GM18519 (cell line): ENCODE measurements at regions not wholly inside any gene's neighbourhood (a gene's known extent, or its start where the extent isn't known, plus 50 kb on each side); places are given as distances from the start of the nearest gene placed in this dataset.

Source experiments
- ATAC-seq: cut with Tn5 transposase; IDR thresholded peaks from one replicate; pipeline ENCODE4 v1.9.1; 2021; ENCODE audit warnings: mild to moderate bottlenecking, moderate library complexity; ENCODE audit not compliant: unreplicated experiment, low FRiP score

DNA sequence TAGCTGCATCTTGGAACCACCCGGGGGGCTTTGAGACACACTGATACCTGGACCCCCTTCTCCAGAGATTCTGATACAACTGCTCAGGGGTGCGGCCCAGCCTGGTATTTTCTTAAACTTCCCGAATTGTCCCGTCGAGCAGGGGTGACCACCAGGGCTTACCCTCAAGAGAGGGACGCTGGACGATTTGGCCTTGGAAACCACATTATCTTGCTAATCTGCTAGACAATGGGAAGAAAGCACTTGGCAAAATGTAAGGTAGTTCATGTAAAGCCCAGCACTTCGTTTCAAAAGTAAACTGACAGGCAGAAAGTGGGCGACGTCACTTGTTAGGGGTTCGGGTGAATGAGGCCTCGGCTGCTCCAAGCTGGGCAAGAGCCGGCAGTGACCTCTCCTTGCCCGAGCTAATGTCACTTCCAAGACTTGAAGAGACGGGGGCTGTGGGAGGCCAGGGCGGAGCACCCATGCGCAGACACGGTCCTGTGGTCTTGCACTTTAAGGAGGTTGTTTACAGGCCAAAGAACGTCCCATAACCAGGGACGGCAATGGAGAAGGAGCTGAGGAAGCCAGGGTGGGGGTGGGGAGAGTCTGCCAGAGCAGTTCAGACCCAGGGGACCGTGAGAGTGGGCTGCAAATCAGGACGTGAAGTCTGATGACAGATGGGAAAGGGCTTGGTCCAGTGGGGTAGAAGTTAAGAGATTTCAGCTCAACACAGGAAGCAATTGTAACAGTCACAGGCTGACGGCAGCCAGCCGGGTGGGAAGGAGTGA, 152.7 kb upstream of the GSE1 start:
- no peak for ATAC-seq

DNA sequence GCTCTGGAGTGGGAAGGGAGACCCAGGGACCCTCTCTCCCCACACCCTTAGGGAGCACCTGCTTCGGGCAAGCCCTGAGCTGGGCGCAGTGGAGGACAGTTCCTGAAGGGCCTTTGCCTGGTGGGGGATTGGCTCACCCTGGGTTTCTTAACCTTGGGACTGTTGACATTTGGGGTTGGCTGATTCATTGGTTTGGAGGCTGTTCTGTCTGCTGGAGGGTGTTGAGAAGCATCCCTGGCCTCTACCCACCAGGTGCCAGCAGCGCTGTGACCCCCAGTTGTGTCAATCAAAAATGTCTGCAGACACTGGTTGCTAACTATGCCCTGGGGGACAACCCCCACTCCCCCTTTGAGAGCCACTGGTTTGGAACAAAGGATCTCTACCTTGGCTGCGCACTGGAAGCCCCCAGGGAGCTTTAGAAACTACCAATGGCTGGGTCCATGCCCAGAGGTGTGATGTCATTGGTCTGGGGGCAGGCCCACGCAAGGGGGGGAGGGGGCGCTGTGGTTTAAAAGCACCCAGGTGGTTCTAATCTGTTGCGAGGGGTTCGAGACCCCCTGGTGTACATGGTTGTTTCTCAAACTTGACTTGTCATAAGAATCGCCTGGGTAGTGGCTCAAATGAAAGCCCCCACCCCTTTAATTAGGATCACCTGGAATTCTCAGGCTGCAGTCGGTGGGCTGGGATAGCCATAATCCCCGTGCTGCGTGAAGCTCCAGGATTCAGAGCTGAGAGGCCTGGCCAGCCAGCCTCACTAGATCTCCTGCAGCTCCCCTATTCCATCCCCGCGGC, 151.9 kb upstream of the GSE1 start:
- ATAC-seq = no peak

GRCh38 chr16:85461814-85462713, 151.1 kb upstream of the GSE1 start:
- ATAC-seq = no peak

- no peak for ATAC-seq
Observed at GRCh38 chr16:85462714-85463611, 150.2 kb upstream of the GSE1 start.

DNA sequence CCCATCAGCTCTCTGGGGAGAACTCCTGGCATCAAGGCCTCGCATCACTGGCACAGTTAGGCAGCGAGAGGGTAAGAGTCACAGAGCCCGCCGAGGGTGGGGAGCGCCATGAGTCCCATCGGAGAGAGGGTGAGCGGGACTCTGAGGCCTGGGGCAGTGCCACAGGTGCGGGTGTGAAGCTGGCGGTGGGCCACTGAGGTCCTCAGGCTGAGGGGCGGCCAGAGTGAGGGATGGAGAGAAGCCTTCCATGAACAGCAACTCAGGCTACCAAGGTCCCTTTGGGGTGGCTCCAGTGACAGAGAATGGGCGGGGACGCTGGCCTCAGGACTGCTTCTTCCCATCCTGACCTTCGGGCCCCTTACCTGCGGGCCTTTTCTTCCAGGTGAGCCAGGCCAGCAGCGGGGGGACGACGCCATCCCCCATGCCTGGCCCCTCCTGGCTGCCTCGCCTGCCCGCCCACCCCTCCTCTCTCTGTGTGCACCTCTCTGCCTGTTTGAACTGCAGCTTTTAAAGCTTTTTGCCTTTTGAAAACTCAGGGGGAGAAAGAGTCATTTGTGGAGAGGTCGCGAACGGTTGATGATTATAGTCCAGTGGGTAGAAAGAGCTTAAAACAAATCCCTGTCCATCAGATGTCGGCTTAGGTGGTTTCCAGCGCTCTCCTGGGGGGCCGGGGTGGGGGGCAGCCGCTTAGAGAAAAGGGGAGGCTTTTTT, 149.3 kb upstream of the GSE1 start:
- ATAC-seq = no peak

DNA sequence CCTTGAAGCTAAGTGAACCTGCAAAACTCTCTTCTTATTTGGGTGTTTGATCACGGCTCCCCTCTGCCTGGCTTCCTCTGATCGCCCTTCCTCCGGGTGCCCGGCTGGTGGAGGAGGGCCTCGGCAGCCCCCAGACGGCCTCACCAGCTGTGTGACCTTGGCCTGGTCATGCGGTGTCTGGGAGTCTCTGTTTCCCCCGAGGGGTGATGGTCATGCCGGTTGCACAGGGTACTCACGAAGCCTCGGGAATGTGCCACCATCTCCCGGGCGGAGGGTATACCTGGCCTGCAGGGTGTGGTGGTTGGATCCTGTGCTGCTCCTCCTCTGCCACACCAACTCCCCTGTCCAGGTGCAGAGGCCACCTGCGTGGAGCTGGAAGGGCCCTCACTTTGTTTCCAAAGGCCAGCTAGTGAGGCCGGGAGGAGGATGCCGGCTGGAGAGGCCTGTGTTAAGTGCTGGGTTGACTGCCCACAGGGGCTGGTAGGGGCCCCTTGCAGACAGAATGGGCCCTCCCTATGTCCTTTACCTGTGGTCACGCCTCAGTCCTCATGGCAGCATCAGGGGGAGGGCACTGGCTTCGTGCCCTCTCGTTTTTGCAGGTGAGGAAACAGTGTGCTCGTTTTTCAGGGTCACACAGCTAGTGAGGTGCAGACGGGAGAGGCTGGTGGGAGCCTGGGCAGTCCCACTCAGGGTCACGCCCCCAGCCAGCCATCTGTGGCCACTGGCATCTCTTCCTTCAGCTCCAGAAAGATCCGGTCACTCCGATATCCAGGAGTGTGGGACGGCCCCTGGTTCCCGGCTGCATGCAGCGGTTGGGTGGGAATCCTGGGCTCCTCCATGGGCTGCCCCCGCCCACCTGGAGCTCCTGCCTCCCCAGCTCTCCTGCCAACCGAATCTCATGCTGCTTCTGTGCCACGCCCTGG, 148.5 kb upstream of the GSE1 start:
- ATAC-seq = no peak

GRCh38 chr16:85465328-85466303, 147.5 kb upstream of the GSE1 start:
- no peak for ATAC-seq

GRCh38 chr16:85466304-85466700, 146.8 kb upstream of the GSE1 start:
- ATAC-seq = no peak

GRCh38 chr16:85466989-85467388, 146.1 kb upstream of the GSE1 start:
- no peak for ATAC-seq

GRCh38 chr16:85469929-85470590, 143.1 kb upstream of the GSE1 start:
- ATAC-seq = no peak

DNA sequence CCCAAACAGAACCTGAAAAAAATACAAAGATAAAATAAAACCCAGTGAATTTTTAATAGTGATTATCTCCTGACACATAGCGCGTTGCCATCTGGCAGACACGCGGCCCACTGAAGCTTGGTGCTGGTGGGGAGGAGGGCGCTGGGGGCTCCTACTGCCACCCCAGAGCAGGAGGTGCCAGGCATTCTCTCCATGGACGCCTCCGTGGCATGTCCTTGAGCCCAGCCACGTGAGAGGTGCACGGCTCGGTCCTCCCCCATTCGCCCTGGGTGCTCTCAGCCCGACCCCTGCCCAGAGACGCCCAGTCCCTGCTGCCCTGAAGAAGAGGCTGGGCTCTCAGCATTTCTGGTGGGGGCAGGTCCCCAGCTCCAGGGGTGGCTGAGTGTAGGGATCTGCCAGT, 142.2 kb upstream of the GSE1 start:
- no peak for ATAC-seq

DNA sequence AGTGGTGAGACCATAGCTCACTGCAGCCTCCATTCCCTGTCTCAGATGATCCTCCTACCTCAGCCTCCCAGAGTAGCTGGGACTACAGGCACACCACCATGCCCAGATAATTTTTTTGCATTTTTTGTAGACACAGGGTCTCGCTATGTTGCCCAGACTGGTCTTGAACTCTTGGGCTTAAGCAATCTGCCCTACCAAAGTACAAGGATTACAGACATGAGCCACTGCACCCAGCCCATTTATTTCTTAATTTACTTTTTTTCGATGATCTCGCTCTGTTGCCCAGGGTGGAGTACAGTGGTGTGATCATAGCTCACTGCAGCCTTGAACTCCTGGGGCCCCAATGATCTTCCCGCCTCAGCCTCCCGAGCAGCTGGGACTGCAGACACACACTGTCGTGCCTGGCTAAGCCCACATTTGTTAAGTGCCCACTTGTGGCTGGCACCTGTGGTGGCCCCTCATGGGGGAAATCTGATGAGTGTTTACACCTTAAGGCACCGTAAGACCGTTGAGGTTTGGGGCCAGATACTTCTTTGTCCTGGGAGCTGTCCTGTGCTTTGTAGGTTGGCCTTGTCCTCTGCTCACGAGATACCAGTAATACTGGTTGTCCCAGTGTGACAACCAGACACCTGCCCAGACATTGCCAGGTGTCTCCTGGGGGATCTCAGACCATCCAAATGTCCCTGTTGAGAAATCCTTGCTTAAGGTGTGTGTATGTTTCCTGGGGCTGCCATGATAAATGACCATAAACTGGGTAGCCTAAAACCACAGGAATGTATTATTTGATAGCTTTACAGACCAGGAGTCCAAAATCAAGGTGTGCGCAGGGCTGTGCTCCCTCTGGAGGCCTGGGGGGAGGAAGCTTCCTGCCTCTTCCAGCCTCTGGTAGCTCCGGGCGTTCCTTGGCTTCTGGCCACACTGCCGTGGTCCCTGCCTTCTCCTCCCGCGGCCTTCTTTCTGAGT, 141.4 kb upstream of the GSE1 start:
- ATAC-seq = no peak

DNA sequence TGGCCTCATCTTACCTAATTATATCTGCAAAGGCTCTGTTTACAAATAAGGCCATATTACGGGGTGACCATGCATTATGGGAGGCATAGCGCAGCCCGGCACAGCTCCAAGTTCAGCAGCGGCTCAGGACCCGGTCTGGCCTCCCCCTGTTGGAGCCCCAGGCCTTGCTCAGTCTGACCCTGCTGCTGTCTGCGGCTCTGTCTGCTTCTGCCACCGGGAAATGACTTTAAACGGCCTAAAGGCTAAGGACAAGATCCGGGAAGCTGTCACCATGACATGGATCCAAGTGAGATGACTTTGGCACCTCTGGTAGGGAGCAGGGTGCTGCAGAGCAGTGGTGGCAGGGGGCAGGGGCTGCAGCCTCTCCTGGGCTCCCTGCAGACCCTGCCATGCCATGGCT, 140.6 kb upstream of the GSE1 start:
- no peak for ATAC-seq

DNA sequence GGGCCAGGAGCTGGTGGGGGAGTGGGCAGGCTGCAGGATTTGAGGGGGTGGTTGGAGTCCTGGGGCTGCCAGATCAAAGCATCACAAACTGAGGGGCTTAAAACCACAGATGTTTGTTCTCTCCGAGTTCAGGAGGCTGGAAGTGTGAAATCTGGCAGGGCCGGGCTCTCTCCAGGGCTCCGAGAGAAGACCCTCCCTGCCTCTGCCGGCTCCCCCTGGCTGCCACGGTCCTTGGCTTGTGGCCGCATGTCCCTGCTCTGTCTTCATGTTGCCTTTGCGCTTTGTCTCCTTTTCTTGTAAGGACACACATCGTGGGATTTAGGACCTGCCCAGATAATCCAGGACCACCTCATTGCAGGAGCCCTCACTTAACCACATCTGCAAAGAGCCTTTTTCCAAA, 139.8 kb upstream of the GSE1 start:
- no peak for ATAC-seq

DNA sequence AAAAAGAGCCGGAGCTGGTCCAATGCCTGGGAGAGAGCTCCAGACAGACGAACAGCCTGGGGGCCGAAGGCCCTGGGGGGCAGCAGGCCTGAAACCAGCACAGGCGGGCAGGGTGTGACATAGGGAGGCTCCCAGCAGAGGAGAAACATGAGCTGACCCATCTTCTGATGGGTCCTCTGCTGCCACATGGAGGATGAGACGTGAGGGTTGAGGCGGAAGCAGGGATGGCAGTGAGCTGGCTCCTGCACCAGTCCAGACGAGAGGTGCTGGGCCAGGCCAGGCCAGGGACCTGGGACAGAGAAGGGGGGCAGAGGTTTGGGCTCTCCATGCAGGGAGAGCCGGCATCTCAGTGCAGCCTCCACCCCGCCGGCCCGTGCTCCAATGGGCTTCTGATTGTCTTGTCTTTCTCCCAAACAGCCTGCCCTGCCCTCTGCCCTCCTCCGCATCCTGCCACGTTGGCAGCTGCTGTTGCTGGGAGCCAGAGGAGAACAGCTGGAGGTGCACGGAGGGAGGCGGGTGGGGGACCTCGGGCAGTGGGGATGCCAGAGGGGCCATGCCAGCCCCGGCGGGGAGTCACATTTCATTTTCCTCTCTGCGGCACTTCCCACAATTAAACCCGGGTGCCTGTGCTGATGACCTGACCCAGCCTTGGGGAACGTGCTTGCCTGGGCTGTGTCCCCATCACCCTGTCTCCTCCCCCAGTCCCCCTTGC, 139.1 kb upstream of the GSE1 start:
- ATAC-seq = no peak
